H1 (cell line): ENCODE measurements at regions not wholly inside any gene's neighbourhood (a gene's known extent, or its start where the extent isn't known, plus 50 kb on each side); places are given as distances from the start of the nearest gene placed in this dataset.

Experiments used
- EP300 ChIP-seq, 2 experiments: IDR thresholded peaks; 1 replicate in 1 of 2; 2 replicates in 1 of 2; pipeline ENCODE4 v1.6.1; 2011 to 2012; ENCODE audit warnings: low read depth in 2 of 2, low read length in 2 of 2, mild to moderate bottlenecking in 2 of 2, borderline replicate concordance in 1 of 2, inconsistent platforms in 1 of 2, moderate library complexity in 1 of 2
- SRF ChIP-seq: IDR thresholded peaks from 2 replicates; pipeline ENCODE4 v1.6.1; 2011; ENCODE audit warnings: mild to moderate bottlenecking, low read depth, low read length, moderate library complexity

GRCh38 chr2:83331810-83332209 lies 1127.3 kb downstream of the SUCLG1 start (continued):
- TF ChIP-seq EP300 (IDR thresholded peaks at IDR 0.05; ENCODE audit: borderline replicate concordance in 1 of 2, low read depth in 2 of 2, low read length in 2 of 2), result no peak
- no peak for TF ChIP-seq SRF
